Upper lobe of left lung (tissue), 6 donors: ENCODE measurements at regions not wholly inside any gene's neighbourhood (a gene's known extent, or its start where the extent isn't known, plus 50 kb on each side); places are given as distances from the start of the nearest gene placed in this dataset.

Experiments used
- ATAC-seq, 2 donors: fragments of 200-7000 bp; cut with Tn5 transposase; one replicate each; pipeline ENCODE4 v1.9.1; 2022; ENCODE audit warnings: mild to moderate bottlenecking in 2 of 2, moderate library complexity in 2 of 2; ENCODE audit not compliant: low FRiP score in 2 of 2
- DNase-seq, 2 donors: peaks; one replicate each; pipeline ENCODE4 v3.0.0-alpha.2; 2019 to 2020
- H3K27ac ChIP-seq, 4 donors: fragments of 200-600 bp; sonication (generic); one replicate each; pipeline ENCODE4 v1.5.1; 2016 to 2019
- H3K27me3 ChIP-seq, 4 donors: fragments of 200-600 bp; sonication (generic); one replicate each; pipeline ENCODE4 v1.5.1; 2017 to 2019
- H3K36me3 ChIP-seq, 4 donors: fragments of 200-600 bp; sonication (generic); one replicate each; pipeline ENCODE4 v1.5.1; 2016 to 2019
- H3K4me1 ChIP-seq, 4 donors: fragments of 200-600 bp; sonication (generic); one replicate each; pipeline ENCODE4 v1.5.1; 2018 to 2019
- H3K4me3 ChIP-seq, 4 donors: fragments of 200-600 bp; sonication (generic); one replicate each; pipeline ENCODE4 v1.5.1; 2017 to 2019; ENCODE audit warnings: mild to moderate bottlenecking in 2 of 4, moderate library complexity in 1 of 4
- H3K9me3 ChIP-seq, 4 donors: fragments of 200-600 bp; sonication (generic); one replicate each; pipeline ENCODE4 v1.5.1; 2018 to 2019
- CTCF ChIP-seq, 6 experiments: fragments of 450-650 bp in 4 of 6; fragments of 200-600 bp in 2 of 6; sonication (generic) in 2 of 6; IDR thresholded peaks; one replicate each; pipeline ENCODE4 v1.5.1; 2016 to 2019; ENCODE audit warnings: antibody characterized with exemption in 6 of 6
- EP300 ChIP-seq, 4 donors: sonication (generic); formaldehyde crosslinking; IDR thresholded peaks; one replicate each; pipeline ENCODE4 v1.5.1; 2017; ENCODE audit warnings: antibody characterized with exemption in 4 of 4, control low read depth in 2 of 4
- POLR2A ChIP-seq, 4 donors: fragments of 450-650 bp; IDR thresholded peaks; one replicate each; pipeline ENCODE4 v1.5.1; 2016 to 2017; ENCODE audit warnings: antibody characterized with exemption in 4 of 4, mild to moderate bottlenecking in 2 of 4
- POLR2AphosphoS5 ChIP-seq, 2 donors: sonication (generic); formaldehyde crosslinking; IDR thresholded peaks; one replicate each; pipeline ENCODE4 v1.5.1; 2017; ENCODE audit warnings: antibody characterized with exemption in 2 of 2
- WGBS, 2 donors: methylation state at CpG; one replicate each; pipeline ENCODE4 v1.1.5; 2017 to 2018; 5-methylcytosine and 5-hydroxymethylcytosine counted together
- donor health status: DM: no; HTN: no; CAD: no; lungs with moderate emphysema.
- donor health status: DM: no; HTN: yes; CAD: no; lungs with severe emphysema.

GRCh38 chr5:89270901-89271300, 387.9 kb upstream of the MEF2C start:
- TF ChIP-seq POLR2A (IDR thresholded peaks at IDR 0.05) = no peak
- no peak for TF ChIP-seq POLR2AphosphoS5 (IDR thresholded peaks at IDR 0.05)
- no peak for TF ChIP-seq EP300 (IDR thresholded peaks at IDR 0.05)
- no peak for TF ChIP-seq CTCF (IDR thresholded peaks at IDR 0.05)
- 88 to 89% methylated on average over 5 of the region's 5 CpGs for WGBS, 2 donors
- Histone ChIP-seq H3K9me3 (no peaks in the 10 kb centered on the region), H3K27me3 (no peaks in the 10 kb centered on the region), H3K36me3 (no peaks in the 10 kb centered on the region), H3K4me1 (no peaks in the 10 kb centered on the region), H3K4me3 (no peak overlapping the region), H3K27ac (no peak overlapping the region)
- DNase-seq (no peak), ATAC-seq (no peak)

GRCh38 chr5:89269721-89270120, 386.7 kb upstream of the MEF2C start:
- WGBS, 2 donors = 88 to 91% methylated on average over 6 of the region's 6 CpGs
- H3K9me3 ChIP-seq = no peaks in the 10 kb centered on the region
- no peak for TF ChIP-seq POLR2AphosphoS5 (IDR thresholded peaks at IDR 0.05)
- no peak for TF ChIP-seq EP300 (IDR thresholded peaks at IDR 0.05)
- TF ChIP-seq POLR2A (IDR thresholded peaks at IDR 0.05) = no peak
- no peak for TF ChIP-seq CTCF (IDR thresholded peaks at IDR 0.05)
- H3K27ac ChIP-seq = no peak overlapping the region
- H3K27me3 ChIP-seq = no peaks in the 10 kb centered on the region
- no peaks in the 10 kb centered on the region for H3K4me1 ChIP-seq
- H3K36me3 ChIP-seq = no peaks in the 10 kb centered on the region
- no peak for DNase-seq
- H3K4me3 ChIP-seq = no peak overlapping the region
- ATAC-seq = no peak

GRCh38 chr5:89268460-89268859, 385.5 kb upstream of the MEF2C start:
- DNase-seq (peak in 1 of 2 donors; percentile 21), ATAC-seq (peak in 1 of 2 donors; percentile 44)
- 47 to 64% methylated on average over 4 of the region's 4 CpGs for WGBS, 2 donors
- Histone ChIP-seq H3K27me3 (no peaks in the 10 kb centered on the region), H3K36me3 (no peaks in the 10 kb centered on the region), H3K4me3 (no peak overlapping the region), H3K27ac (no peak overlapping the region), H3K9me3 (no peaks in the 10 kb centered on the region), H3K4me1 (no peaks in the 10 kb centered on the region)
- no peak for TF ChIP-seq POLR2AphosphoS5 (IDR thresholded peaks at IDR 0.05)

GRCh38 chr5:89267788-89268187, 384.8 kb upstream of the MEF2C start:
- no peak for DNase-seq
- Histone ChIP-seq H3K27ac (no peak overlapping the region), H3K9me3 (no peaks in the 10 kb centered on the region), H3K27me3 (no peaks in the 10 kb centered on the region), H3K4me3 (no peak overlapping the region), H3K4me1 (no peaks in the 10 kb centered on the region), H3K36me3 (no peaks in the 10 kb centered on the region)
- WGBS, 2 donors = 64% methylated on average over 2 of the region's 2 CpGs
- TF ChIP-seq CTCF (IDR thresholded peaks at IDR 0.05) (no peak), POLR2AphosphoS5 (IDR thresholded peaks at IDR 0.05) (no peak), EP300 (IDR thresholded peaks at IDR 0.05) (no peak), POLR2A (IDR thresholded peaks at IDR 0.05) (no peak)
- no peak for ATAC-seq

GRCh38 chr5:89265511-89266179, 382.7 kb upstream of the MEF2C start:
- WGBS, 2 donors = 93 to 96% methylated on average over 5 of the region's 5 CpGs
- Histone ChIP-seq H3K4me3 (no peak overlapping the region), H3K27me3 (no peaks in the 10 kb centered on the region), H3K4me1 (no peaks in the 10 kb centered on the region), H3K27ac (no peak overlapping the region), H3K36me3 (no peaks in the 10 kb centered on the region), H3K9me3 (no peaks in the 10 kb centered on the region)
- no peak for TF ChIP-seq EP300 (IDR thresholded peaks at IDR 0.05)
- no peak for TF ChIP-seq POLR2A (IDR thresholded peaks at IDR 0.05)
- no peak for TF ChIP-seq CTCF (IDR thresholded peaks at IDR 0.05)
- ATAC-seq = no peak
- DNase-seq = no peak
